HEK293T (cell line): ENCODE measurements at regions not wholly inside any gene's neighbourhood (a gene's known extent, or its start where the extent isn't known, plus 50 kb on each side); places are given as distances from the start of the nearest gene placed in this dataset.

Experiments
- CTCF ChIA-PET: fragments of 350-600 bp; formaldehyde crosslinking; extraction: SDS; loops from one replicate; lab custom pipeline; 2021; ENCODE audit warnings: antibody characterized with exemption, inconsistent platforms; lab: Yijun Ruan, JAX
- POLR2A ChIA-PET: fragments of 350-600 bp; formaldehyde crosslinking; extraction: SDS; loops from one replicate; lab custom pipeline; 2020; ENCODE audit warnings: antibody characterized with exemption, inconsistent platforms; lab: Yijun Ruan, JAX
- DNase-seq: peaks from one replicate; pipeline ENCODE4 v3.0.0; 2012; ENCODE audit warnings: mixed read lengths; ENCODE audit errors: extremely low spot score
- ARNT ChIP-seq: fragments of 450-650 bp; IDR thresholded peaks from 2 replicates; pipeline ENCODE4 v1.6.1; 2017; ENCODE audit warnings: mild to moderate bottlenecking
- BHLHE40 ChIP-seq: fragments of 450-650 bp; IDR thresholded peaks from 2 replicates; pipeline ENCODE4 v1.6.1; 2016; ENCODE audit warnings: mild to moderate bottlenecking, moderate library complexity, borderline replicate concordance
- CTBP1 ChIP-seq: fragments of 450-650 bp; IDR thresholded peaks from 2 replicates; pipeline ENCODE4 v1.6.1; 2016; ENCODE audit warnings: borderline replicate concordance
- ELF4 ChIP-seq: fragments of 450-650 bp; IDR thresholded peaks from 2 replicates; pipeline ENCODE4 v1.6.1; 2017; ENCODE audit warnings: antibody characterized with exemption
- FOXA1 ChIP-seq: fragments of 450-650 bp; IDR thresholded peaks from 2 replicates; pipeline ENCODE4 v1.6.1; 2016; ENCODE audit warnings: mild to moderate bottlenecking
- FOXK2 ChIP-seq: fragments of 450-650 bp; IDR thresholded peaks from 2 replicates; pipeline ENCODE4 v1.6.1; 2016; ENCODE audit warnings: mild to moderate bottlenecking
- FOXM1 ChIP-seq: fragments of 450-650 bp; IDR thresholded peaks from 2 replicates; pipeline ENCODE4 v1.6.1; 2017; ENCODE audit warnings: mild to moderate bottlenecking, borderline replicate concordance
- HDGF ChIP-seq: fragments of 450-650 bp; IDR thresholded peaks from 2 replicates; pipeline ENCODE4 v1.6.1; 2017; ENCODE audit warnings: antibody characterized with exemption, borderline replicate concordance
- L3MBTL2 ChIP-seq: fragments of 450-650 bp; conservative IDR thresholded peaks from 2 replicates; pipeline ENCODE4 v1.6.1; 2016; ENCODE audit warnings: mild to moderate bottlenecking
- LEF1 ChIP-seq: fragments of 450-650 bp; IDR thresholded peaks from 2 replicates; pipeline ENCODE4 v1.6.1; 2017; ENCODE audit warnings: mild to moderate bottlenecking, borderline replicate concordance
- NFRKB ChIP-seq: fragments of 450-650 bp; IDR thresholded peaks from 2 replicates; pipeline ENCODE4 v1.6.1; 2016; ENCODE audit warnings: mild to moderate bottlenecking, moderate library complexity
- PKNOX1 ChIP-seq: fragments of 450-650 bp; IDR thresholded peaks from 2 replicates; pipeline ENCODE4 v1.6.1; 2016
- SP1 ChIP-seq: fragments of 450-650 bp; IDR thresholded peaks from 2 replicates; pipeline ENCODE4 v1.6.1; 2017
- SUZ12 ChIP-seq: fragments of 450-650 bp; IDR thresholded peaks from 2 replicates; pipeline ENCODE4 v1.6.1; 2016; ENCODE audit warnings: mild to moderate bottlenecking
- TARDBP ChIP-seq: fragments of 450-650 bp; IDR thresholded peaks from 2 replicates; pipeline ENCODE4 v1.6.1; 2016
- ZNF384 ChIP-seq: fragments of 450-650 bp; IDR thresholded peaks from 2 replicates; pipeline ENCODE4 v1.6.1; 2016

- POLR2A ChIA-PET = no interaction called here
- TF ChIP-seq SUZ12 = no peak
- no peak for TF ChIP-seq BHLHE40
- no peak for TF ChIP-seq CTBP1
- TF ChIP-seq HDGF = no peak
- no peak for TF ChIP-seq L3MBTL2
- no peak for TF ChIP-seq FOXK2
- TF ChIP-seq PKNOX1 = no peak
- no peak for TF ChIP-seq ELF4
- TF ChIP-seq FOXM1 = no peak
- TF ChIP-seq ARNT = no peak
- no peak for DNase-seq
- CTCF ChIA-PET = no interaction called here
These were observed 278.7 kb downstream of the IPMK start for GRCh38 chr10:57988964-57989363.

- POLR2A ChIA-PET = no interaction called here
- CTCF ChIA-PET = no interaction called here
- no peak for DNase-seq
- no peak for TF ChIP-seq TARDBP
- no peak for TF ChIP-seq ARNT
- TF ChIP-seq ELF4 = no peak
- TF ChIP-seq CTBP1 = no peak
- TF ChIP-seq HDGF = no peak
- TF ChIP-seq SUZ12 = no peak
- TF ChIP-seq SP1 = no peak
- no peak for TF ChIP-seq BHLHE40
- no peak for TF ChIP-seq FOXK2
- no peak for TF ChIP-seq FOXA1
- TF ChIP-seq NFRKB = no peak
- no peak for TF ChIP-seq ZNF384
- TF ChIP-seq LEF1 = no peak
- TF ChIP-seq FOXM1 = no peak
- no peak for TF ChIP-seq PKNOX1
- no peak for TF ChIP-seq L3MBTL2
These were observed 280.5 kb downstream of the IPMK start for GRCh38 chr10:57987055-57987721.

- POLR2A ChIA-PET = no interaction called here
- TF ChIP-seq ZNF384 (no peak), FOXM1 (no peak), L3MBTL2 (no peak), ARNT (no peak), LEF1 (no peak), HDGF (no peak), TARDBP (no peak), PKNOX1 (no peak), NFRKB (no peak), FOXK2 (no peak), FOXA1 (no peak), BHLHE40 (no peak), SUZ12 (no peak), SP1 (no peak), CTBP1 (no peak), ELF4 (no peak)
- no peak for DNase-seq
- CTCF ChIA-PET = interaction anchor here (0.6 kb wide), 1 partner anchor 1311 kb away, joined by 4 read pairs; no protein-coding TSS in a partner anchor
These were observed 281.3 kb downstream of the IPMK start for GRCh38 chr10:57986422-57986821.

- TF ChIP-seq TARDBP (no peak), HDGF (no peak), FOXK2 (no peak), NFRKB (no peak), ELF4 (no peak), PKNOX1 (no peak), SUZ12 (no peak), ARNT (no peak), SP1 (no peak), L3MBTL2 (no peak), LEF1 (no peak), ZNF384 (no peak), FOXA1 (no peak), FOXM1 (no peak), BHLHE40 (no peak), CTBP1 (no peak)
- no peak for DNase-seq
- POLR2A ChIA-PET = no interaction called here
- CTCF ChIA-PET = no interaction called here
These were observed 284.4 kb downstream of the IPMK start for GRCh38 chr10:57983281-57983791.

GRCh38 chr10:57982091-57982490 lies 285.6 kb downstream of the IPMK start:
- no peak for TF ChIP-seq SUZ12

More at GRCh38 chr10:57982091-57982490, 285.6 kb downstream of the IPMK start:
- POLR2A ChIA-PET = no interaction called here
- CTCF ChIA-PET = no interaction called here
- no peak for DNase-seq
